Activated CD8-positive, alpha-beta T cell treated with anti-CD3 and anti-CD28 coated beads, Interleukin-2, amount 10 ng/mL, durations not matched to agents 7 days and 5 days (primary cell): ENCODE measurements at regions not wholly inside any gene's neighbourhood (a gene's known extent, or its start where the extent isn't known, plus 50 kb on each side); places are given as distances from the start of the nearest gene placed in this dataset.

Experiments
- ATAC-seq: fragments of 150-1000 bp; cut with Tn5 transposase; one replicate; pipeline ENCODE4 v1.10.0; 2021; ENCODE audit warnings: moderate library complexity
- CTCF ChIA-PET: fragments of 350-600 bp; sonication (Branson Sonifier 250); formaldehyde crosslinking; loops from one replicate; lab custom pipeline; 2021; ENCODE audit warnings: antibody characterized with exemption; lab: Charles Lee
- POLR2A ChIA-PET: fragments of 350-600 bp; sonication (Branson Sonifier 250); formaldehyde crosslinking; loops from one replicate; lab custom pipeline; 2021; ENCODE audit warnings: antibody characterized with exemption; lab: Charles Lee
- DNase-seq: peaks from one replicate; pipeline ENCODE4 v3.0.0-alpha.2; 2020
- H3K27ac Mint-ChIP-seq: one replicate; pipeline ENCODE4 v1.8.0; 2021; ENCODE audit warnings: mild to moderate bottlenecking, mixed read lengths
- H3K27me3 Mint-ChIP-seq: one replicate; pipeline ENCODE4 v1.8.0; 2021; ENCODE audit warnings: low read depth, mixed read lengths
- H3K36me3 Mint-ChIP-seq: one replicate; pipeline ENCODE4 v1.8.0; 2021; ENCODE audit warnings: low read depth, mixed read lengths
- H3K4me1 Mint-ChIP-seq: one replicate; pipeline ENCODE4 v1.8.0; 2021; ENCODE audit warnings: low read depth, mixed read lengths
- H3K4me3 Mint-ChIP-seq: one replicate; pipeline ENCODE4 v1.8.0; 2021; ENCODE audit warnings: mild to moderate bottlenecking, mixed read lengths
- H3K9me3 Mint-ChIP-seq: one replicate; pipeline ENCODE4 v1.8.0; 2022; ENCODE audit warnings: mixed read lengths; ENCODE audit not compliant: insufficient read depth

DNA sequence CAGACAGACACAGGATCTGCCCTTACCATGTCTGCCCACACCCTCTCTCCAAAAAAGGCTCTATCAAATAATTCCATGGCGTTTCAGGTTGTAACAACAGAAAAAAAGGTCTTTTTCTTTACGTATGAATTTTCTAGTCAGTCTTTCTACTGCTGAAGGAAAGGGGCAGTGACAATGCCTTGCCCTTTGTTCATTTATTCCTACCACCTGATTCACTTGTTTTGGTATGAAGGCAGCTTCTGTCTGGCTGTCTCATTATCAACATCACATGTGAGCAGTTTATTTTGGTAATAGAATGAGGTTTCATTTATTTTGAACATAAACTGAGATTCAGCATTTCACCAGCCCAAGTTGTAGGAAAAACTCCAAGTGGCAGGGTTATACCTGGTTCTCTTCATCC lies 94.3 kb upstream of the KLF7 start:
- Mint-ChIP-seq H3K9me3 (no peaks in the 10 kb centered on the region), H3K4me3 (no peak overlapping the region), H3K27ac (no peak overlapping the region), H3K4me1 (no peaks in the 10 kb centered on the region), H3K27me3 (peaks cover 7% of the 10 kb centered on the region), H3K36me3 (no peaks in the 10 kb centered on the region)
- ATAC-seq (no peak), DNase-seq (no peak)
- CTCF ChIA-PET = interaction anchor here (1.8 kb wide), 1 partner anchor 23 kb away, joined by 6 read pairs; no protein-coding TSS in a partner anchor
- POLR2A ChIA-PET = no interaction called here

DNA sequence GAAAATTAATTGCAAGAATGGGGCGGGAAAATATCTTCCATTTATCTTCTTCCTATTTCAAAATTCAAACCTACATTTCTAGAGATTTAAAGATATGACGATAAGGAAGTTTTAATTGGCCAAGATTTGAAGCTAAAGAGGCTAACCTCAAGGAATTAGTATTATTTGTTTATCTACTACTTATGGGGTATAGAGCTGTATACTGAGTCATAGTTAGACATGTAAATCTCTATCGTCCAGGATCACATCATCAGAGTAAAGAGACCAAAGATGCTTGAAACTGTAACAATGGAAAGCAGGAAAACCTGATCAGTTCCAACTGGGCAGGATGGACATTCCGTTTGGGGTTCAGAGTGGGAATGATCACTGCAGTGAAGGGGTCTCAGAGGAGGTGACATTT lies 95.2 kb upstream of the KLF7 start:
- Mint-ChIP-seq H3K4me1 (no peaks in the 10 kb centered on the region), H3K27ac (no peak overlapping the region), H3K27me3 (peaks cover 5% of the 10 kb centered on the region), H3K4me3 (no peak overlapping the region), H3K36me3 (no peaks in the 10 kb centered on the region), H3K9me3 (no peaks in the 10 kb centered on the region)
- ATAC-seq (no peak), DNase-seq (no peak)
- CTCF ChIA-PET = interaction anchor here (1.4 to 1.8 kb wide), 3 partner anchors 10 to 216 kb away, joined by 3 to 6 read pairs (median 6); no protein-coding TSS in a partner anchor
- POLR2A ChIA-PET = no interaction called here

DNA sequence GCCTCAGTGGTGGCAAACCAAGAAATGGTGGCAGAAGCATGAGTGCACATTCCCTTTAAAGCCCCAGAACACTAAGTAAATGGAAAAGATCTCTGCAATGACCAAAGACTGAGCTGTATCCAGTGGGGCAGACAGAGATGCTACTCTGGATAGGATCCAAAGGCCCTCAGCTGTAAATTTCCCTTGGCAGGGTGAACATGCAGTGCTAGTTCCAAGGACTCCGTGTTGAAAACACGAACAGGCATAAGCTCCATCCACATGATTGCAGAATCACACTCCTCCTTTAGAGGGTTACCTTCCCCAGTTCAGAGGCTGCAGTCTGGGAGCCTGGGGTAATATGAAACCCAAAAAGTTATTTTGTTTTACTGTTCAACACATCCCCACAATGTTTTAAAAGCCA lies 98.6 kb upstream of the KLF7 start:
- Mint-ChIP-seq H3K9me3 (no peaks in the 10 kb centered on the region), H3K4me1 (no peaks in the 10 kb centered on the region), H3K36me3 (no peaks in the 10 kb centered on the region), H3K27ac (no peak overlapping the region), H3K4me3 (no peak overlapping the region), H3K27me3 (peaks cover 3% of the 10 kb centered on the region)
- ATAC-seq (no peak), DNase-seq (no peak)
- ChIA-PET POLR2A (no interaction called here), CTCF (no interaction called here)

DNA sequence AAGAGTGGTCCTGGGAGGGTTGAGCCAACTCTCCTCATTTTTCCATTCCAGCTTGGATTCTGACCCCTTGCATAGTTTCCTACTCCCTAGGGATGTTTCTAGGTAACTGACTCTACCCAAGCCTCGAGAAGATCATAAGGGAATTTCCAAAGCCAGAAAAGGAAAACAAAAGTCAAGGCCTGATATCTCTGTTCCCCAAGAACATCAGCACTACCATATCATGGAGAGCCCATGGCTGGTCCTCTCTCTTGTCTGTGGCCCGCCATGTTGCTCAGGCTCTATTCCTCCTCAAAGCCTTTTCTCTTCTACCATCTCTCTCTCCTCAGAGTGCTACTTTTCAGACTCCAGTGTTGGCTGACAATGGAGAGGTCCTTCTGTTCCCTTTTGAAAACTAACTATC lies 99.6 kb upstream of the KLF7 start:
- H3K36me3 Mint-ChIP-seq = no peaks in the 10 kb centered on the region
- ATAC-seq = no peak
- ChIA-PET POLR2A (no interaction called here), CTCF (no interaction called here)
- no peak overlapping the region for H3K4me3 Mint-ChIP-seq
- H3K27ac Mint-ChIP-seq = no peak overlapping the region
- no peaks in the 10 kb centered on the region for H3K4me1 Mint-ChIP-seq
- H3K27me3 Mint-ChIP-seq = peaks cover 2% of the 10 kb centered on the region
- no peaks in the 10 kb centered on the region for H3K9me3 Mint-ChIP-seq
- DNase-seq = no peak

GRCh38 chr2:207265869-207266268 lies 100.1 kb upstream of the KLF7 start:
- DNase-seq = no peak
- H3K36me3 Mint-ChIP-seq = no peaks in the 10 kb centered on the region
- no peak overlapping the region for H3K27ac Mint-ChIP-seq
- H3K27me3 Mint-ChIP-seq = no peaks in the 10 kb centered on the region
- no peak for ATAC-seq
- no peak overlapping the region for H3K4me3 Mint-ChIP-seq
- POLR2A ChIA-PET = no interaction called here
- H3K4me1 Mint-ChIP-seq = no peaks in the 10 kb centered on the region
- CTCF ChIA-PET = interaction anchor here (1.1 kb wide), 1 partner anchor 208 kb away, joined by 3 read pairs; no protein-coding TSS in a partner anchor
- no peaks in the 10 kb centered on the region for H3K9me3 Mint-ChIP-seq

GRCh38 chr2:207266648-207267047 lies 100.9 kb upstream of the KLF7 start:
- Mint-ChIP-seq H3K27ac (no peak overlapping the region), H3K36me3 (no peaks in the 10 kb centered on the region), H3K4me1 (no peaks in the 10 kb centered on the region), H3K27me3 (no peaks in the 10 kb centered on the region), H3K9me3 (no peaks in the 10 kb centered on the region), H3K4me3 (no peak overlapping the region)
- CTCF ChIA-PET = interaction anchor here (1.1 kb wide), 1 partner anchor 207 kb away, joined by 3 read pairs; no protein-coding TSS in a partner anchor
- no peak for DNase-seq
- POLR2A ChIA-PET = no interaction called here
- no peak for ATAC-seq

DNA sequence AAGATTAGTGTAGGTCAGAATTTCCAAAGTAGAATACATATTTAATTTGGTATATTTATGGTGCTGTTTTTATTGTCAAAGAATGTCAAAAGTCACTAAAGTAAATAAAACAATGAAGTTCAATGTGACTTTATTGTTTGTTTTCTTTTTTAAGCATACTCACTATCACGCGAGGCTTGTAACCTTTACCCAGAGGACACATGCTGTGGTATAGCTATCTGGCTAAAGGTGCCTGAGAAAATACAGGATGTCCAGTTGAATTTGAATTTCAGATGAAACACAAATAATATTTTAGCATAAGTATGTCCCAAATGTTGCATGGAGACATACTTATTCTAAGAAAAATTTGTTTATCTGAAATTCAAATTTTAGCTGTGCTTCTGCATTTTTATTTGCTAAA lies 103.3 kb upstream of the KLF7 start:
- no peak overlapping the region for H3K4me3 Mint-ChIP-seq
- ATAC-seq (no peak), DNase-seq (no peak)
- H3K27ac Mint-ChIP-seq = no peak overlapping the region
- no peaks in the 10 kb centered on the region for H3K36me3 Mint-ChIP-seq
- no peaks in the 10 kb centered on the region for H3K4me1 Mint-ChIP-seq
- CTCF ChIA-PET = no interaction called here
- H3K27me3 Mint-ChIP-seq = no peaks in the 10 kb centered on the region
- H3K9me3 Mint-ChIP-seq = no peaks in the 10 kb centered on the region
- POLR2A ChIA-PET = no interaction called here

DNA sequence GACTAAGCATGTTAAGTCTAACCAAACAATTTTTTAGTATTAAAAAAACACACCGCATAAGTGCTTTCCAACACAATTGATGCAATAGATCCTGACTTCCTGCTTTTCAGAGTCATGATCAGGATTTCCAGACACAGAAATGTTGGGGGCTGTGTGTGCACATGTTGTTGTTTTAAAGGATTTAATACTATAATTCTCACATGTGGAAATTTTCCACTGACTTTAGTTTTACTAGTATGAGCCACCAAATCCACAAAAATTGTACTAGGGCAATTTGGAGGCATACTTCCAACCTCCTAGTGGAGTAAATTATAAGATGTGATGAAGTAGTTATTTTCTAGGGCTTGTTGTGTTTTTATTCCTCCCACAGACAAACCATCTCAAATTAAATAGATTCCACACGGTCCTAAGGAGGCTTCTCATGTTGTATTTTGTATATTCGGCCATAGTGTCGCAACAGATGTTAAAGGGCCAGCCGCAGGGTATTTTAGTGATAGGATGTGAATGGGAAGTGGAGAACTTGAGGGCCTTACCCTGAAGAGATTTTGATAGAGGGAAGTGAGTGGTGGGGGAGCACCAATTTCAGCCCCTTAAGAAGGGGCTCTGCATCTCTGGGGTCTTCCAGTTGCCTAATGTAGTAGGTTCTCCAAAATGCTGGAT lies 108.9 kb upstream of the KLF7 start:
- ChIA-PET CTCF (interaction anchor here (0.9 kb wide), 1 partner anchor 61 kb away, joined by 3 read pairs; no protein-coding TSS in a partner anchor), POLR2A (no interaction called here)
- no peak for ATAC-seq
- no peaks in the 10 kb centered on the region for H3K27me3 Mint-ChIP-seq
- H3K4me3 Mint-ChIP-seq = no peak overlapping the region
- DNase-seq = no peak
- H3K36me3 Mint-ChIP-seq = no peaks in the 10 kb centered on the region
- H3K27ac Mint-ChIP-seq = no peak overlapping the region
- H3K9me3 Mint-ChIP-seq = no peaks in the 10 kb centered on the region
- peaks cover 2% of the 10 kb centered on the region for H3K4me1 Mint-ChIP-seq

DNA sequence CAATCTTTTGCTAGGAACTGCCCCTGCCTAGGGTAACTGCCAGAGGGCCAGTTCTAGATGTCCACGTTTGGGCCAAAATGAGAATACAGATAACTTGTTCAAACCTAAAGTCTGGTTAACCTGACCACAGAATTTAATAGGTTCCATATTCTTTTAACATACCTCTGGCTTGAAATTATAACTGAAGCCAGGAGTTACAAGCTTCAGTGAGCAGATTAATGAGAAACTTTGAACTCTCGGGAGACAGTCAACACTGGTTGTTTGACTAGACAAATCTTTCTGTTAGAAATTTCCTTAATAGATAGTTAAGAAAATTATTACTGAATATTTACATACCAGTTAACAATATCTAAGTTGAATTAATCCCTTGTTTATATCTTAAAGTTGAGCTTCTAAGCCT lies 110.0 kb upstream of the KLF7 start:
- ChIA-PET CTCF (interaction anchor here (0.8 kb wide), 1 partner anchor 48 kb away, joined by 3 read pairs; no protein-coding TSS in a partner anchor), POLR2A (no interaction called here)
- Mint-ChIP-seq H3K27me3 (peaks cover 3% of the 10 kb centered on the region), H3K36me3 (no peaks in the 10 kb centered on the region), H3K4me3 (no peak overlapping the region), H3K4me1 (peaks cover 2% of the 10 kb centered on the region), H3K27ac (no peak overlapping the region), H3K9me3 (no peaks in the 10 kb centered on the region)
- no peak for DNase-seq
- ATAC-seq = no peak

- peaks cover 2% of the 10 kb centered on the region for H3K4me1 Mint-ChIP-seq
- no peak for ATAC-seq
- H3K9me3 Mint-ChIP-seq = no peaks in the 10 kb centered on the region
- H3K36me3 Mint-ChIP-seq = no peaks in the 10 kb centered on the region
- H3K4me3 Mint-ChIP-seq = no peak overlapping the region
- no peak overlapping the region for H3K27ac Mint-ChIP-seq
- ChIA-PET POLR2A (no interaction called here), CTCF (interaction anchor here (0.8 kb wide), 1 partner anchor 48 kb away, joined by 3 read pairs; no protein-coding TSS in a partner anchor)
- H3K27me3 Mint-ChIP-seq = peaks cover 3% of the 10 kb centered on the region
- no peak for DNase-seq
Observed at GRCh38 chr2:207276248-207276647, 110.5 kb upstream of the KLF7 start.

DNA sequence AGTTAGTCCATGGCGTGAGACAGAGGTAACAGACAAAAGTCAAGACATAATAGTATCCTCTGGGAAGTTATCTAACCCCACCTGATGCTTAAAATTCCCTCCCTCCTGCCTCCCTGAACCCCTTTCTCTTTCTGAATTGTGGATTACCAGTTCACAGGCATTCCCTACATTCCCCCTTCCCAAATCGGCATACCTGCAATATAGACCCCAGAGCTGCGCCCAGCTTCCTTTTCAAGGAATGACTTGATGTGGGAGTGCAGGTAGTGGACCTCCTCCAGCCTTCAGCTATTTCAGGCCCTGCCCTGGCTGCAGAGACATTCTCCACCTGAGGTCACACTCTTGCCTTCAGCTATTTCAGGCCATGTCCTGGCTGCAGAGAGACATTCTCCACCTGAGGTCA lies 111.1 kb upstream of the KLF7 start:
- CTCF ChIA-PET = no interaction called here
- ATAC-seq (no peak), DNase-seq (no peak)
- H3K9me3 Mint-ChIP-seq = no peaks in the 10 kb centered on the region
- no peak overlapping the region for H3K4me3 Mint-ChIP-seq
- peaks cover 3% of the 10 kb centered on the region for H3K27me3 Mint-ChIP-seq
- peaks cover 2% of the 10 kb centered on the region for H3K4me1 Mint-ChIP-seq
- H3K36me3 Mint-ChIP-seq = no peaks in the 10 kb centered on the region
- POLR2A ChIA-PET = no interaction called here
- H3K27ac Mint-ChIP-seq = no peak overlapping the region

DNA sequence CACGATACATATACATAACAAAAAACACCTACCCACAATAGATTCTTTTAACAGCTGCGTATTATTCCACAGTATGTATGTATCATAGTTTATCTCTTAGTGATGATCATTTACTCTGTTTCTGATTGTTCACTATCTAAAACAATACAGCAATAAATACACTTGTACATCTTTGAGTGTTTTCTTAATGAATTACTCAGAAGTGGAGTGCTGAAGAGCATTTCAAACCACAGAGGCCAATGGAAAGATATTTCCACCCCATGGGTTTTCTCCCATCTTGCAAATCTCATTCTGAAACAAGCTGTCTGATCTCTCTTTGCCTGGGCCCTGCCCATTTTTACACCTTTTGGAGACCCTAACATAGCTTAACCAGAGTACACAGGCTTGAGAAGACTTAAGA lies 113.8 kb upstream of the KLF7 start:
- peaks cover 16% of the 10 kb centered on the region for H3K4me1 Mint-ChIP-seq
- ATAC-seq (no peak), DNase-seq (no peak)
- ChIA-PET CTCF (interaction anchor here (1.9 kb wide), 1 partner anchor 11 kb away, joined by 4 read pairs; no protein-coding TSS in a partner anchor), POLR2A (no interaction called here)
- H3K36me3 Mint-ChIP-seq = no peaks in the 10 kb centered on the region
- H3K27me3 Mint-ChIP-seq = peaks cover 3% of the 10 kb centered on the region
- no peak overlapping the region for H3K27ac Mint-ChIP-seq
- H3K4me3 Mint-ChIP-seq = no peak overlapping the region
- no peaks in the 10 kb centered on the region for H3K9me3 Mint-ChIP-seq
